GM23248 (cell line): ENCODE measurements at regions not wholly inside any gene's neighbourhood (a gene's known extent, or its start where the extent isn't known, plus 50 kb on each side); places are given as distances from the start of the nearest gene placed in this dataset.
"Not testable (repeated sequence)": the region's sequence is repeated elsewhere in the genome, so short reads cannot be mapped to it uniquely, and the experiment has no call there.

ENCODE experiments used
- EZH2 ChIP-seq: fragments of 200-600 bp; sonication (generic); IDR thresholded peaks from 2 replicates; pipeline ENCODE4 v1.6.1; 2018; ENCODE audit warnings: antibody characterized with exemption, mild to moderate bottlenecking; ENCODE audit not compliant: insufficient read depth, poor library complexity, severe bottlenecking
- EZH2phosphoT487 ChIP-seq: fragments of 200-600 bp; sonication (generic); IDR thresholded peaks from 2 replicates; pipeline ENCODE4 v1.6.1; 2018; ENCODE audit warnings: antibody characterized with exemption, moderate library complexity, mild to moderate bottlenecking, low read depth; ENCODE audit not compliant: insufficient read depth

DNA sequence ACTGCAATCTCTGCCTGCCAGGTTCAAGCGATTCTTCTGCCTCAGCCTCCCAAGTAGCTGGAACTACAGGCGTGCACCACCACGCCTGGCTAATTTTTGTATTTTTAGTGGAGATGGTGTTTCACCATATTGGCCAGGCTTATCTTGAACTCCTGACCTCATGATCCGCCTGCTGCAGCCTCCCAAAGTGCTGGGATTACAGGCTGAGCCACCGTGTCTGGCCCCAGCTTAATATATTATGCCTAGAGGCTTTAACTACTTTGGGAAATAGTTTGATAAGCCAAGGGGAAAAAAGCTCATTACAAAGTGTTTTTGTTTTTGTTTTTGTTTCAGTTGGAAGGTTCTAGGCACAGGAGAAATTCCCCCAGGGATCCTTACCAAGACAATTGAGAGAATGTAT lies 184.2 kb upstream of the FAM241A start:
- TF ChIP-seq EZH2, EZH2phosphoT487: not testable (repeated sequence)
